ENCODE measurements at regions not wholly inside any gene's neighbourhood (a gene's known extent, or its start where the extent isn't known, plus 50 kb on each side); places are given as distances from the start of the nearest gene placed in this dataset.
"Not testable (repeated sequence)": the region's sequence is repeated elsewhere in the genome, so short reads cannot be mapped to it uniquely, and the experiment has no call there.

DNA sequence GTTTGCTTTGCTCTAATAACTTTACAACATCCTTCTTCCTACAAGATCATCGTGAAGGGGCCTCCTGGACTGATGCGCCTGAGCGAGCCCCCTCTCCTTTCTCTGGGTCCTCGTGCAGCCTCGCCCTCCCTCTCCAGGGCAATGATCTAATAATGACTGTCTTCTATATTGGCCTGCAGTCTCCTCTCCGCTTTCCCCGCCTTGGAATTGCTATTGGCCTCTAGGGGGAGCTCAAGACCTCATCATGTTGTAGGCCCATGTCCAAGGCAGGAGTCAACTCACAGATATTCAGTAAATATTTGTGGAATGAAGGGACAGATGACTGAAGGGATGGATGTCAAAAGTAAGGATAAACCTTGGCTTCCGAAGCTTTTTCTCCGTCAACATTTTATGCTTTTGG is 1180.3 kb downstream of the TYW1 start:
- peak; percentile 12 for DNase-seq (ENCODE audit: low read depth)

DNA sequence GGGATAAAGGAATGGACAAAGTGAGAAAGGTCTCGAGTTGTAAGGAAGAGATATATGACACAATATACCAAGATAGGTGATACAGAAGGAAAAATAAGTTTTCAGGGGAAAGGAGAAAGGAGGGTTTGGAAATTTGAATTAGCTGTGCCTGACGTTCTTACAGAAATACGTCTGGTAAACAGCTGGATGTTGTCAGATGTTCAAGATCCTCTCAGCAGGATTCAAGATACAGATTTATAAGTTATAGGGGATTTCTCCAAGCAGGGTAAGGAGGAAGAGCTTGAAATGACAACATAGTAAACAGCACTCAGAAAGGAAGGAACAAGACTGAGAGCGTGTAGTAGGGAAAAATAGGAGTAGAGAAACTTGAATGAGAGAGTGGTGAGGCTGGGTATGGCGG is 1184.1 kb downstream of the TYW1 start:
- no peak for DNase-seq (ENCODE audit: low read depth)

DNA sequence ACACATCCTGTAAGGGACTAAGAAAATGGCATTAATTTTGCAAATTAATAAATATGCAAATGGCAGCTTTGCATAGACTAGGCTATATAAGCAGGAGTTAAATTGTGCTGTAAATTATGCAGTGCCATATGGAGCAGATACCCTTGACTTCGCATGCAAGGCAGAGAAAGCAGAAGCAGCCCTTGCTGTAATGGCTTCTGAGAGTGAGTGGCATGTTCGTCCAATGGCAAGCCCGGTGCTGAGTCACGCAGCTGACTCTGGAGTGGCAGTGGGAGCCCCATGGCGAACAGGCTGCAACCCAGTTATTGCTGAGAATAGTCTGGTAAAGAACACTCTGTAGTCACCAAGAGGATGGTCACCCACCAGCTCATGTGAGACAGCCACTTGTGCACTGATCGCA is 1186.5 kb downstream of the TYW1 start:
- no peak for DNase-seq (ENCODE audit: low read depth)

DNA sequence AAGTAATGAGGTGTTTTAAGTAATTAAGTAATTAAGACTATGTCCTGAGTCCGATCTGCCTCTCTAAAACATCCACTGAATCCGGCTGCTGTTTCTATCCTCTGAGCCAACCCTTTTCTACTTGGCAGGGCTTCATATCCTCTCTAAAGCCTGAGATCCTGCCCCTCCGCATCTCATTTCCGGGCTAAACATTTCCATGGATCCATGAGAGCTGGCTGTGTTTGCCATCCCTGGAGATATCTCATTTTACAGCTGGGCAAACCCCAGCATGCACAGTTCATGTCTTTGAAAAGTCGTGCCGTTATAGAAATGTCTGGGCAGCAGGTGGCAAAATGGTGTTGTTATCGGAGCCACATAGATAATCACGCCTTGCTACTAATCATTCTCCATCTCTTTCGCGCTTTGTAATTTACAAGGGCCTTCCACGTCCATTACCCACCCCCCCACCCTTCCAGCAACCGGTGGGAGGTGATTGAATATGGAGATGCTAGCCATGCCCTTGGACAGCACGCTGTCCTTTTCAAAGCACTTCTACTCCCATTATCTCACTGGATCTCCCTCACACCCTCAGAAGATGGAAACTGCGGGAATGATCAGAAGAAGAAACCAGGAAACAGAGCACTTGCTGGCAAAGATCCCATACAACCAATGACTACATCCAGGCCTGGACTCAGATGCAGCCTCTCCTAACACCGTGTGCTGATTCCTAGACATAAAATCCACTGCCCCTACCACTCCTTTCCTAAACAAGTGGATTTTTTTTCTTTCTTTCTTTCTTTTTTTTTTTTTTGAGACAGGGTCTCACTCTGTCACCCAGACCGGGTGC is 1189.2 kb downstream of the TYW1 start:
- no peak for DNase-seq (ENCODE audit: low read depth)

DNA sequence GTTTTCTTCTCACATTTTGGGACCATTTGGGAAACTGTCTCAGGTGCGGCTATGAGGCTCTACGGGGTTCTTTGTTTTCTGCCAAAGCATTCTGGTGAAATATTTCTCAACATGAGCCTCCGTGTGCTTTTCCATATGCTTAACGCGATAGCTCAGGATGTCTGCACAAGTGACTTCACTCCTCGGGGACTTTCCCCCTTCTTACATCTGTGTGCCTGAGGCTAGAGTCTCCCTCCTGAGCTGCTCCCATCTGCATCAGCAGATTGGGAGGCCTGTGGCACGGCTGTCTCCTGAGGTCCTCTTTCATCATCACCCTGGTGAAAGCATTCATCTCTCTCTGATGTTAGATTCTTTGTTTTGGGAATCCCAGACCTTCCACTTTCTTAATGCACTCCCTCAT is 1190.9 kb downstream of the TYW1 start:
- no peak for DNase-seq (ENCODE audit: low read depth)

DNA sequence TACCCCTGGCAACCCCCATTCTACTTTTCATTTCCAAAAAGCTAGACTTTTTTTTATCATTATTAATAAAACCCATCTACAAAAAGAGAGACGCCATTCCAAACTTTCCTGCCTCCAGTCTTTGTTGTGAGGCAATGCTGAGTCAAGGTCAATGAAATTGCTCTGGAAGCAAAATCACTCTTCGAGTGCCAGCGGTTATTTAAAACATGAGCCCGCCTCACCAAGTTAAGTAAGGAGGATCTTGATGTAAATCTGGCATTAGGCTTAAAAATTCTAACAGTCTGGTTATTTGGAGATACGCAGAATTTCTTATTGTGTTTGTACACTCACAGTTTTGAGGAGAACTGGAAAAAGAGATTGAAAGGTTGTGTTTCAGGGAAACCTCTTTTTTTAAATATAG is 1196.3 kb downstream of the TYW1 start:
- DNase-seq (ENCODE audit: low read depth): no peak

DNA sequence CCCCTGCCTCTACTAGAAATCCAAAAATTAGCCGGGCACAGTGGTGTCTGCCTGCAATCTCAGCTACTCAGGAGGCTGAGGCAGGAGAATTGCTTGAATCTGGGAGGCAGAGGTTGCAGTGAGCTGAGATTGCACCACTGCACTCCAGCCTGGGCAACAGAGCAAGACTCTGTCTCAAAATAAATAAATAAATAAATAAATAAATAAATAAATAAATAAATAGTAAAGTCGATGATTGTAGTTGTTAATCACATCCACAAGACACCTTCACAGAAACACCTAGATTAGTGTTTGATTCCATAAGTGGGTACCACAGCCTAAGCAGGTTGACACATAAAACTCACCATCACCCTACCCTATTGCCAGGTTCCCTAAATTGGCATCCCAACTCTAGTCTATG is 1199.0 kb downstream of the TYW1 start:
- DNase-seq (ENCODE audit: low read depth): not testable (repeated sequence)

DNA sequence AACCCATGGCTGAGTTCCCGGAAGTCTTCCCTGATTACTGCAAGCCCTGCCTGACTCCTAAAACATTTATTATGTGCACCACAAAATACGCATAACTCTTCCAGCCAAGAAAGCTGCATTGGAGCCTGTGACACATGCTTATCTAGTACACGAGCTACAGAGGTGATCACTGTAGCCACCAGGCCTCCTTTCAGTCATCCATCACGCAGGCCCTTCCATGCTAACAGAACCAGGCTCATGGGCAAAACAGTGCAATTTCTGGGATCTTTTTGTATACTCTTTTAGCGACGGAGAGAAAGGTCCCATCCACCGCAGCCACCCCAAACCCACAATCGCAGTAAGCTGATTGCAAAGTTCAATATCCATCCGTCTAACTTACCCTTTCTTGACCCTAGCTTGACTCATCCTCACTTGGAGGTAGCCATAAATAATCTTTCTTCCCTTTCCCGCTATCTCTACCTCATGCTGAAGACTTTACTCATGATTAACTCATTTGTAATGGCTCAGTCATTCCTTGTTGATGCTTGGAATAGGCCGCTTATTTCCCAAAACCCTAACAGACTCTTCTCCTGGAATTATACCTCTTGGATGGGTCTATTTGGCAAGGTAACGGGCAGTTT is 1203.5 kb downstream of the TYW1 start:
- DNase-seq (ENCODE audit: low read depth): no peak

DNA sequence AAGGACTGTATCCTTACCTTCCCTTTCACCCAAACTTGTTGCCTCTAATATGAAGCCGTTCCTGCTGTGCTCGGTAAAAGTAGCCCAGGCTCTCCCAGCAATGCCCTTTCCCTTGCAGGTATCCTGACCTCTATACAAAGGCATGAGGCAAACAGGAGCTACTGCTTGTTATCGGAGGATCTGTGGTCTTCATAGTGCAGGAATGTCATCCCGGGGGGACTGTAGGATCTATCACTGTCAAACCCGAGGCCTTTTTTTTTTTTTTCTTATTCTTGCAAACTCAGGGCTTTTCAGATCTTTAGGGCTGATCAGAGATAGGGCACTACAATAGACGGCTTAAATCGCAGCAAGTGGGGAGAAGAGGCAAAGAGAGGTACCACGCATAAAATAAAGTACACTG is 1206.6 kb downstream of the TYW1 start:
- DNase-seq (ENCODE audit: low read depth): no peak

DNA sequence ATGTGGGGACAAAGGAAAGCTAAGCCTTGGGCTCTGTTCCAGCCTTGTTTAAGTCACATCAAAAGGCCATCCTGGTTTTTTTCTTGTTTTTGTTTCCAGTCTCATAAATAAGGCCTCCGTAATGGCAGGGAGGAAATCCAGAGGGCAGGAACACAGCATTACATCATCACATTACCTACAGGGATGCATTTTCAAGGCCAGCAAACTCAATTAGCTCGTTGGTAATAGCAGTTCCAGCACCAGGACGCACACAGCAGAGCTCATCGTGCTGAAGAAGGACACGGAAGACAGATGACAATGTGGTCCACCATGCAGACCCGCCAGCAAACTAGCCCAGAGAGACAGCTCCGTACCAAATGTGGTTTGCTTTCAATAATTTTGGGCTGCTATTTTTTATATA is 1209.2 kb downstream of the TYW1 start:
- no peak for DNase-seq (ENCODE audit: low read depth)

DNA sequence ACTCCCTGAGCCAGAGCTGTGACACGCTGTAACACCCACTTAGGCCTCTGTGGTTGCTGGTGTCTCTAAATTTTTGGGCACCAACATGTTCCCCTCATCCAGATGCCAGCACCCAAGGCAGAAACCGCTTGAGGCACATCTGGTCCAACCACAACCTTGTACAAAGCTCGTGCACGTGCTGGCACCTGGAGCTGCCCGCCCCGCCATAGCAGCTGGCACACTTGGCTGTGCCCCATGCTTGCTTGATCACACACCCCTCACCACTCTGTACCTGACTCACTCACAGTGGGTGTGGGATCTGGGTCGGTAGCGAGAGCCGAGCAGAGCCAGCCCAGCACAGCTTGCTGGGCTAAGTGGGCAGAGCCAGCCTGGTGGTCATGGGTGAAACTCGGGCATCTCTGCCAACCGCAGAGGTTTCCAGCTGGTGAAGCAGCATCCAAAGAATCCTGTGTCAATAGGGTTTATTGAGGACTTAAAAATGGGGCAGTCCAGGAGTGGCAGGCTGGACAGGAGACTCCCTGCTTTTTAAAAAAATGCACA is 1210.4 kb downstream of the TYW1 start:
- DNase-seq (ENCODE audit: low read depth): no peak

DNA sequence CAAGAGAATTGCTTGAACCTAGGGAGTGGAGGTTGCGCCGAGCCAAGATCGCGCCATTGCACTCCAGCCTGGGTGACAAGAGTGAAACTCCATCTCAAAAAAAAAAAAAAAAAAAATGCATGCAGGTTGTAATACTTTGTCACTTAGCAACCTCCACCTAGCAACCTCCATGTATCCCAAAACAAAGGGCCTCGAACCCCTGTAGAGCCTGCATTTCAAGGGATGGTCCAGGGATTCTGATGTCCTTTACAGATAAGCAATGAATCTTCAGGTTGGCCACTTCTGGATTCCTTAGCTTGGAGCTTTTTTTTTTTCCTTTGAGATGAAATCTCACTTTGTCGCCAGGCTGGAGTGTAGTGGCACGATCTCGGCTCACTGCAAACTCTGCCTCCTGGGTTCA is 1211.0 kb downstream of the TYW1 start:
- no peak for DNase-seq (ENCODE audit: low read depth)

DNA sequence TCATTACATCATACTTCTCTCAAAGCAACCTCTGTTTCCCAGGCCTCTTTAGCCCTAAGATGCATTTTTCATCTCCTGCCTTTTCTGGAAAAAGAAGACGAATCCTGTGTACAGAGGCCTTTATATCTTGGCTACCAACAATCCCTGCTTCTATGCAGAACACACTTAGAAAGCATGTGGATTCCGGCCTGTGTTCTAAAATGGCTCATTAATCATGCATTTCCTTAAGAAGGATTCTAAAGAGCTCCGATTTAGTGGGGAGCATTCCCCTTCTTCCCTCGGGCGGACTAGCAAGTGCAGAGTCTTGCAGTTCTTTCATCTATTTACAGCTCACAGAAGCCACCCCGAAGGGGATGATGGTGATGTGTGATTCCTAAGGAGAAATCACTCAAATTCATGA is 1212.9 kb downstream of the TYW1 start:
- no peak for DNase-seq (ENCODE audit: low read depth)

DNA sequence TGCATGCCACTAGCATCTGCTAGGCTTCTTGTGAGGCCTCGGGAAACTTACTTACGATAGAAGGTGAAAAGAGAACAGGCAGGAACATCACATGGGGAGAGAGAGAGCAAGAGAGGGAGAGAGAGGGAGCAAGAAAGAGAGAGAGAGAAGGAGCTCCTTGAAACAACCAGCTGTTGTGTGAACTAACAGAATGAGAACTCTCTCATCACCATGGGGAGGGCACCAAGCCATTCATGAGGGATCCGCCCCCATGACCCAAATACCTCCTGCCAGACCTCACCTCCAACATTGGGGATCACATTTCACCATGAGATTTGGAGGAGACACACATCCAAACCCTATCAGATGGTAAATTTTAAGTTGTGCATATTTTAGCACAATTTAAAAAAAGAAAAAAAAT is 1217.2 kb downstream of the TYW1 start:
- DNase-seq (ENCODE audit: low read depth): no peak

DNA sequence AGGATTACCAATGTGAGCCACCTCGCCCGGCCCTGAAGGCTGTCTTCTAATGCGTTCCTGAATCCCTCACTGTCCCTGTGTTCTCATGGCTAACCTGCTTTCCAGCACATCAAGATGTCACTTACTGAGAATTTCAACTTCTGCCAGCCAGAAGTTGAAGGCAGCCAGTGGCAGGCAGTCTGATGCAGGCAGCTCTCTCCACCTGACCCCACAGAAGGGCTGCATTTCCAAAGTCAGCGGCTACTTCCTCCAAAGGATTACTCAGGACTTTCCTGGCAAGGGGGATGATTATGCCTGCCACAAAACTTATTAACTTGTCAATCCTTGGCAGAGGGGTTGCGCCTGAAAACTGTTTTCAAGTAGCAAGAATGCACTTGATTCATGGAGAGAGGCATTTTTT is 1219.4 kb downstream of the TYW1 start:
- no peak for DNase-seq (ENCODE audit: low read depth)

DNA sequence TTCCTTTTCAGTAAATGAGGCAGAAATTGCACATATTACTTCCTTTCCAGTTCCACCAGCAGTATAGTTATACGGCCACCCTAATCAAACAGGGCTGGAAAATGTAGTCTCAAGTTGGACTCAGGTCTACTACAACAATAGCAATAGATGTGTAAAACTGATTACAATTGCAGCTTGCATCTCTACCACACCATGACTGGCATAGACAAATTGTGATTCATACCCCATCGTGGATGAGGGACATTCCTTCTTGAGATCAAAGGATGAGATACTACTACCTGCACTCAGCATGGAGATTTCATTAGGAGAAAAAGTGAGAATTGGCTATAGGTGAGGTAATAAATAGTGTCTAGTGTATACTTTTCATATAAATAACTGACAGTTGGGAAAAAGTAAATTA is 1220.8 kb downstream of the TYW1 start:
- DNase-seq (ENCODE audit: low read depth): no peak

DNA sequence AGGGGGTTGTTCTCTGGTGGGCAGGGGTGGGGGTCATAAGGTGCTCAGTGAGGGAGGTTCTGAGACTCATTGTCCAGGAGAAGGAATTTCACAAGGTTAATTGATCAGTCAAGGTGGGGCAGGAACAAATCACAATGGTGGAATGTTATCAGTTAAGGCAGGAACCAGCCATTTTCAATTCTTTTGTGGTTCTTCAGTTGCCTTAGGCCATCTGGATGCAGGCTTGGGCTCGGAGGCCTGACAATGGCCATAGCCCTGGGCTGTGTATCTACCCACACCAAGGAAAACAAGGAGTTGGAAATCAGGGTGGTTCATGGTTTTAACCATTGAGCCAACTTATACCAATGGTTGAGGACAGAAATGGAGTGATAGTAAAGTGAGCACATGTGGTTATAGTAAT is 1221.8 kb downstream of the TYW1 start:
- no peak for DNase-seq (ENCODE audit: low read depth)

DNA sequence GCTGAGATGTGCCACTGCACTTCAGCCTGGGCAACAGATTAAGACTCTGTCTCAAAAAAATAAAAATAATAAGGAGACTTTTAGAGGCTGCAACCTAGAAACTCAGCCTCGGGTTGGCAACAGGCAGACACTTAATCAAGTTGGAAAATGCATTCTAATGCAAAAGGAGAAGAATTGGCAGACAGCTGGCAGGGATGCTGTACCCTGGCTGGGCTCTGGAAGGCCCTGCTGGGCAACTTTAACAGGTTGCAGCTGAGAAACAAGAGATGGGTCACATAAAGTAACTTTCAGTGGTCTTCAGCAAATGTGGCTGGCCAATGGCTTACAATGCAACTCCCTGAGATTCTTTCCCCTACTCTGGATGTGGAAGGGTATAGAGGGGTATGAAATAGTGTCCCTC is 1225.7 kb downstream of the TYW1 start:
- DNase-seq (ENCODE audit: low read depth): no peak

DNA sequence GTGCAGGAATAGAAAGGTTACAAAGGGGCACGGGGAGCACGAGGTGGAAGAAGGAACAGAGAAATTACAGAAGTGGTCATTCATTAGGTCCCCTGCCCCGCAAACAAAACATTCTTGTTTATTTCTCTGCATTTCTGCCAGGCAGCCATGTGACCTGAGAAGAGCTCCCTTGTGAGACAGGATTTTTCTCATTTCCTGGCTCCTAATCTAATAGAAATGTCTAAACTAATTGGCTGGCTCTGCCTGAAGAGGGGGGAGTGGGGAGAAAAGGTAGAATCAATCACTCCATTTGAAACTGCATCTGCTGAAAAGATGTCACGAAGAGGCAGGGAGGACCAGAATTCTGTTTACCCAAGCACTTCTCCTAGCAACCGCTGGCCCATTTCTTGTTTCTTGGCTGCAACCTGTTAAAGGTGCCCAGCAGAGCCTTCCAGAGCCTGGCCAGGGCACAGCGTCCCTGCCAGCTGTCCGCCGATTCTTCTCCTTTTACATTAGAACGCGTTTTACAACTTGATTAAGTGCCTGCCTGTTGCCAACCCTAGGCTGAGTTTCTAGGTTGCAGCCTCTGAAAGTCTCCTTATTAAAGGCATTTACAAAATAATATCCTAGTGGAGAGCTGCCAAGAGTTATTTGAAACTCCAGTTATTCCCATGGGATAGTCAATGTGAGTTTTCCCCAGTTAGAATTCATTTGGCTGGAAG is 1227.6 kb downstream of the TYW1 start:
- DNase-seq (ENCODE audit: low read depth): no peak

DNA sequence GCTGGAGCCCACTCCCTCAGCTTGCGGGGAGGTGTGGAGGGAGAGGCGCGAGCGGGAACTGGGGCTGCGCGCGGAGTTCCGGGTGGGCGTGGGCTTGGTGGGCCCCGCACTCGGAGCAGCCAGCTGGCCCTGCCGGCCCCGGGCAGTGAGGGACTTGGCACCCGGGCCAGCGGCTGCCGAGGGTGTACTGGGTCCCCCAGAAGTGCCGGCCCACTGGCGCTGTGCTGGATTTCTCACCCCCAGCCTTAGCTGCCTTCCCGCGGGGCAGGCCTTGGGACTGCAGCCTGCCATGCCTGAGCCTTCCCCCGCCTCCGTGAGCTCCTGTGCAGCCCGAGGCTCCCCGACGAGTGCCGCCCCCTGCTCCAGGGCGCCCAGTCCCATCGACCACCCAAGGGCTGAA is 1234.4 kb downstream of the TYW1 start:
- not testable (repeated sequence) for DNase-seq (ENCODE audit: low read depth)

DNA sequence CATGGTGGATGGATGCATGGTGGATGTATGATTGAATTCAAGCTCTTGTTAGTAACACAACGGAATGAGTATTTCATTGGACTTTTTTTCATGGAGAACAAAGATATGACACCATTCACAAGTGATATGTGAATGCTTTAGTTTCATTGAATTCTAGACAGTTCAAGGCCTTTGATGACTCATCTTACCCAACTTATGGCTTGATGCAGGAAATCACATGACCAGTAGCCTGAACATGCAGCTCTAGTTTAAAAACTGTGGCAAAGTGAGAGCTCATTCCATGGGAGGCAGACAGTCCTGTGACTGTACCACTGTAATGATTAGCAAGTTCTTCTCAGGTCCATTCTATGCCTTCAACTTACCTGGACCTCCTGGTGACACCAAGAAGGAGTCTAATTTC is 1239.3 kb downstream of the TYW1 start:
- DNase-seq (ENCODE audit: low read depth): no peak

DNA sequence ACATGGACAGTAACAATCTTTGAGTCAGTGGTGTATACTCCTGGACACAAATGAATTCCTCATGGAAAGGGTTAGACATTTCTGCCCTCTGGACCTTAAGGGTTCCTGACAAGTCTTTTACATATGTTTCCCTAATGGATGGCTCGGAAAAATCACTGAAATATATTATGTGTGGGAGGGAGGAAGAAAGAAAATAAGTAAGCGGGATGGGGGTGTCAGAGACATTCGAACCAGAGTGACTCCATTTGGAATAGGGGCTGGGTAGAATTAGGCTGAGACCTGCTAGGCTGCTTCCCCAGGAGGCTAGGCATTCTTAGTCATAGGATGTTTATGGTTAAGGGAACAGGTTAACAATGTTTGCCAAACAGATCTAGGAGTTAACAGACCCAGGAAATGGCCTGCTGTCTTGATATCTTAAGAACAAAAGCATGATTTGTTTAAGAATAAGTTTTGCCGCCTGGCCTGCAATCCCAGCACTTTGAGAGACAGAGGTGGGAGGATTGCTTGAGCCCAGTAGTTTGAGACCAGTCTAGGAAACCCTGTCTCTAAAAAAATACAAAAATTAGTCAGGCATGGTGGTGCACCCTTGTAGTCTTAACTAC is 1241.7 kb downstream of the TYW1 start:
- no peak for DNase-seq (ENCODE audit: low read depth)

DNA sequence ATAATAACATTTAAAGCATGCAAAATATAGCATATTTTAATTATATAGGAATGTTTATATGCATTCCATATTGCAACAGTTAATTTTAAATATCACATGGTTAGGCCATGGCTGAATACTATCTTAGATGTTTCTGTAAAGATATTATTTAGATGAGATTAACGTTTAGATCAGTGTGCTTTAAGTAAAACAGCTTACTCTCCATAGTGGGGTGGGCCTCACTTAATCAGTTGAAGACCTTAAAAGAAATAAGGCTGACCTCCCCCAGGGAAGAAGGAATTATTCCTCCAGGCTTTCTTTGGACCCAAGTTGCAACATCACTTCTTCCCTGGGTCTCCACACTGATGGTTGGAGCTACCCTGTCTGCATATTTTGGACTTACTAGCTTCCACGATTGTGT is 1246.5 kb downstream of the TYW1 start:
- no peak for DNase-seq (ENCODE audit: low read depth)
